ENCODE measurements at regions not wholly inside any gene's neighbourhood (a gene's known extent, or its start where the extent isn't known, plus 50 kb on each side); places are given as distances from the start of the nearest gene placed in this dataset.

DNA sequence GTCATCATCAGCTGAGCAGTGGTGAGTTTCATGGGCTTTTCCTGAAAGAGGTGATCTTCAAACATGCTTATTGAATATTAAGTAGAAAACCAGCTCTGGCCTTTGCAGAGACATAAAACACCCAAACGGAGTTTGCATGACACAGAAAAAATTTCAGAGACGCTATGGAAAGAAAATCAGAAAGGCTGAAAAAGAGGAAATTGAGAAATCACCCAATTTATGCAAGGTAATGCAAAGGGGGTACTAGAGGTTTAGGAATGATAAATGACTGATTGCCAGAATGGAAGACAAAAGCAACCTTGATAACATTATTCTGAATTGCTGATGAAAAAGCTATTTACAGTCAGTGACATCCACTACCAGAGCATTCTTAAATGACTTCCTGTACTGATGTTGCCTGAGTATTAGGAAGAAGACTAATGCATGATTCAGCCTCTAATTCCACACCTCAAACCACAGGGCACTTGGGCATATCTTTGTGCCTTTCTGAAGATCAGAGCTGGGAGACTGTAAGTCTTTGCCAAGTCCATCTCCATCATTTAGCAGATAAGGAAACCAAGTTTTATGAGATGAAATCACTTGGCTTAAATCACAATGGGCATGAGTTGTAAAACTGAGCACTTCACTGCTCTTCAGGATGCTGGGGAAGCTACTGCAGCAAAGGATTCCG lies 565.7 kb downstream of the PPARGC1A start:
- DNase-seq = no peak

DNA sequence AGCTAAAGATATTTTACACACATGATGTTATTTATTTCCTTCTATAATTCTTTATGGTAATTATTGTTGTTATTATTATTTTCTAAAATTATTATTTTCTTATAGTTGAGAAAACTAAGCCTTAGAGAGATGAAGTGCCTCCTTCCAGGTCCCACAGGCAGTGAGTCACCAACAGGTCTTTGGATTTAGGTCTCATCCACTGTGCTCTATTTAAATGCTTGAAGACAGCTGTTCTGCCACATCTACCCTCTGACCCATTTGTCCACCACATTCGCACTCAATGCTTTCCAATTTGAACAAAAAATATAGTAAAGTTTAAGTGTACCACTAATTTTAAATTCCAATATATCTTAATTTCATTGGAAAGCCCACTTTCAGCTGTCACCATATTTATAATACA lies 566.4 kb downstream of the PPARGC1A start:
- no peak for DNase-seq

DNA sequence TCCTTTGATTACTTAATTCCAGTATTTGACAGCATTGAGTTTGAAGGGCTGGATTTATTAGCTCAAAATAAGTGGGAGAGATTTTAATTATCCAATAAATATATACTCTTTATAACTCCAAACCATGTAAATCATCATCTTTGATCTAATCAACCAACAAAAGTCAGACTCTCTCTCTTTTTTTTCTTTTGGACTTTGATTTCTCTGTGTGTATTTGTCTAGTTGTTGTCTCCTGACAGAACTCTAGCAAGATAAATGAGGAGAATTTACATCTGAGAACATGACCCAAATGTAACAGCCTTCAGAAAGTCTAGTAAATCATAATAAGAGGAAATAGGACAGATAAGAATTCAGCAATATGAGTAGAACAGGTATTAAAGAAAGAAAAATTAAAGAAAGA lies 567.1 kb downstream of the PPARGC1A start:
- no peak for DNase-seq

DNA sequence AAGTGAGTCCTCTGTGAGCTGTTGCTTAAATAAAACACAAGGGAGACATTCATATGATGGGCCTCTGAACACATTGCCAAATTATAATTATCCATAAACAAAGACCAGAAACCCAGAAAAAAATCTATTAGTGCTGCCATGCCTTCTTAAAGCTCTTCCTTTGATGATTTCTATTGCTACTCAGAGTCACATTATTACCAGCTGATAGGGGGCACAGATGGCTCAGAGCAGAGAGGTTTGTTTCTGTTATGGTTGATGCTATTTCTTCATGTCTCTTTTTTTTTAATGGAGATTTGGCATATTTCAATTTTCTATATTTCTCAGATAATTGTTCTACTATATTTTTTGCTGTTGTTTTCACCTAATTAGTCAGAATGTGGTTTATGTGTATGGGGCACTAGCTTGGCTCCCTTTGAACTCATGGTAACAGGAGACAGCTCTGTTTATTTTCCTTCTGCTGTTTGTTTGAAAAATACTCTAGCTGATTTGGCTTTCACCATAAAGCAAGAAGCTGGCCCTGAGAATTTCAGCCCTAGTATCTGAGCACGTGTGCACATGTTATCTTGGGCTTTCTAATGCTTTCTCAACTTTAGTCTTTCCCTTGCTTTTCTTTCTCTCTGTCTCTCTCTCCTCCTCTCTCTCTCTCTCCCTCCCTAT lies 568.8 kb downstream of the PPARGC1A start:
- no peak for DNase-seq

DNA sequence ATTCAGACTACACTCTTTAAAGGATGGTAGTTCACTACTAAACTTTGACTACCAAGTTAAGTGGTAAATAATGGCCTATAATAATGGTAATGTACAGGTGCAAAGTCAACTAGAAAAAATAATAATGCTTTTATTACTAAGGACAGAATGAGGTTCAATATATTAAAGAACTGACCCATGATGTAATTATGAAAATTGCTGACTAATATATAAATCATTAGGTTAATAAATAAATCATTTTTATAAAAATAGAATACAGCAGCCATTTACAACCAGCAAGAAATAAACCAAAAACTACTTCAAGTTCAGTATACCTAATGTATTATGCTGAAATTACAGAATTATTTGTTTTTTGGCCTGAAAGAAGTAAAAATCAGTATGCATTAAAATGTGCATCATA lies 577.2 kb downstream of the PPARGC1A start:
- DNase-seq = no peak

DNA sequence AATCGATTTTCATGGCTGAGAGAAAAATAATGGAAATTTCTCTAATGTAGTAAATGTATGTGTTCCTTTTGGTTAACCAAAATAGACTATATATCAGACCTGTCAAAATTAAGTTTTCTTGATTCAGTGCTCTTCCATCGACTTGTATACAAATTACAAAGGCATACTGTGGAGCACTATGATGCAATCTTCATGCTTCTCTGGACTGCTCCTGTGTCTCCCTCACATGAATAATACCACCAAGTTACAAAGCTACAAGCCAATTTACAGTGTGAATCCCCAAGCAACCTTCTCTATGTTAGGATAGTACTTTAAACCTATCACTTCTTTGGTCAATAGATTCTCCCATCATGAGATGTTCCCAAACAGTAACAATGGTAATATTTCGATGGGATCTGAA lies 577.9 kb downstream of the PPARGC1A start:
- no peak for DNase-seq

DNA sequence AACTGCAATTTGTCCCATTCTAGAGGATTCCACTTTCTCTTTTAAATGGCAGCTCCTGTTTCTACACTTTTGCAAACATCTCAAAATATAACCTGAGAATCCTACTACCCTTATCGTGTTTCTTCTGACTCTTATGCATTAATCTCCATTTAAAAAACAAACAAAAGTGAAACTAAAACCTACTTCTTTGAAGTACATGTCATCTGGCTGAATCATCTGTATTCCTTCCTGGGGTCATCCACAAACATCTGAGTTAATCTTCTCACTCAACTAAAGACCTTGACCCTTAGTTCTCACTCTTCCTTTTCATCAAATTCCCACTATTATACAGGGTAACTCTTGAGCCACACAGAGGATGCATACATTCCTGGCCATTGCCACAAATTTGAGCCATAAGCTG lies 584.8 kb downstream of the PPARGC1A start:
- no peak for DNase-seq

DNA sequence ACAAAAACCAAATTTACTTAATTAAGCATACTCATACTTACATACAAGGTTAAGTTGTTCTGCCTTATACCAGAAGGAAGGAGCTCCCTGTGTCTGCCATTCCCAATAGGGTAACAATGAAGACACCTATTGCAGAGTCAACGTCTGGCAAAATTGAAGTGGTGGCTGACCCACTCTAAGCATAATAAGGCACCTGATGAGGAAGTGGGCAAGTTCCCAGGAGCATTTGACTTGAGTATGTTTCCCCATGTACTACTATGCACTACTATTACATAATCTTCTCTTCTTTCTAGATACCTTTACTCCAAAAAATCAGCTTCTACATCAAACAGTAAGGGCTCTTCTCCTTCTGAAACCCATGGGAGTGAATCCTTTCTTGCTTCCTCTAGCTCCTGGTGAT lies 591.5 kb downstream of the PPARGC1A start:
- no peak for DNase-seq

DNA sequence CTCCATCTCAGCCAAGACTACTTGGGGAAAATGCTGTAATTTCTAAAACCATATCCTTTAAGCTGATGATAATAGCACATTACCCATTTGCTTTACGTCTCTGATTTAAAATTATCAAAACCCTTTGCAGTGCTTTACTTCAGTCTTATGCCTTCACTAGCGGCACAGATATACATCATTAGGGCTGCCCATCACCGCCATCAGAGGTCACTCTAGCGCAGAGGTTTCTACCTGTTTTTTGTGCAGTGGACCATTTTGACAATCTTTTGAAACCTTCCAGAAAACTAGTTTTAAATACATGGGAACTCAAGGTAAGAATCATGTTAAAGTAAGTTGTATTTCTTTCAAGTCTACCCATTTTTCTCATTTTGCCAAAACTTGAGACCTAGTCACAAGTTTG lies 592.5 kb downstream of the PPARGC1A start:
- DNase-seq = no peak

DNA sequence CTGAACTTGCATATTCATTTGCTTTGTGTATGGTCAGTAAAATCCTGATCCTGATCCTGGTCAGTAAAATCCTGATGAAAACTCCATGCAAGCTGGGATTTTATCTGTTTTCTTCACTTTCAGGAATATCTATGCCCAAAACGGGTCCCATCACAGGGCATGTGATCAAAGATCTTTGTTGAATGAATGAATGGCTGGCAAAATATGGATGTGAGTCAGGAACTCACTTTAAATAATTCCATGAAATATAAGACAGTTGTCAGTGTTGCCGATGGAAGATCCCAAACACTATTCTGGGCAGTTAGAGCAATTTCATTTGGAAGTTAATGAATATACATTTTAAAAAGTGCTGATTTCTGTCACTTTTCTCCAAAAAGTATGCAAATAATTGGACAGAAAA lies 598.4 kb downstream of the GBA3 start:
- no peak for DNase-seq

DNA sequence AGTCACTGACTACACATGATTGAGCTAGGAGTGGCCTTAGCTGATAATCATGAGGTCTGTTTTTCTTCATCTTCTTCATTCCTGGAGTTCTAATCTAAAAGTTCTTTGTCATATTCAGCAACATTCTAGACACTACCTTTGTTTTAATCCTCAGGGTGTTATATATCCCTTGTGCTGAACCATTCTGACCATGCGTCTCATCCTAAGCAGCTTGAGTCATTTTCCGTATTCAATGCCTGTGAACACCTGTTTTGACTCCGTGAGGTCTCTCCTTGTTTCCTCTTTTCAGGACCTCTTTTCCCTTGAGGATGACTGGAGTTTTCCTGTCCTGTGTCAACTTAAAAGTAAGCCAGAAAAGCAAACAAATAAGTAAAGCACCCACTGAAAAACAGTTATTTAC lies 597.9 kb downstream of the GBA3 start:
- no peak for DNase-seq

DNA sequence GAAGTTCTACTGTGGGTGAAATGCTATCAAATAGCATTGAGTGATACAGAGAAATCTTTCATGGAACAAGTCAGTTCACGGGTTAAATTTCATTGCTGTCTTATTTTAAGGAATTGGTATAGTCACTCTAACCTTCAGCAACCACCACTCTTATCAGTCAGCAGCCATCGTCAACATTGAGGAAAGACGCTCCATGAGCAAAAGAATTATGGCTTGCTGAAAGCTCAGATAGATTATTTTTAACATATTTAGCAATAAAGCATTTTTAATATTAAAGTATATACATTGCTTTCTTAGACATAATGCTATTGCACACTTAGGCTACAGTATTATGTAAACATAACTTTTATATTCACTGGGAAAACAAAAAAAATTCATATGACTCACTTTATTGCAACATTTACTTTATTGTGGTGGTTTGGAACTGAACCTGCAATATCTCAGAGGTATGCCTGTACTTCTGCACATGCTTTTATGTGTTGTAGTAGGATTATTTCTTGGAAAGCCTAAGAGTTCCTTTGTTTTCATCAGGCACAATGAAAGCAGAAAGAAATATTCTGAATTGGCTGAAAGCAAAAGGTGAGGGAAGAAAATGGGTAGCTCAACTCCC lies 586.7 kb downstream of the GBA3 start:
- no peak for DNase-seq

DNA sequence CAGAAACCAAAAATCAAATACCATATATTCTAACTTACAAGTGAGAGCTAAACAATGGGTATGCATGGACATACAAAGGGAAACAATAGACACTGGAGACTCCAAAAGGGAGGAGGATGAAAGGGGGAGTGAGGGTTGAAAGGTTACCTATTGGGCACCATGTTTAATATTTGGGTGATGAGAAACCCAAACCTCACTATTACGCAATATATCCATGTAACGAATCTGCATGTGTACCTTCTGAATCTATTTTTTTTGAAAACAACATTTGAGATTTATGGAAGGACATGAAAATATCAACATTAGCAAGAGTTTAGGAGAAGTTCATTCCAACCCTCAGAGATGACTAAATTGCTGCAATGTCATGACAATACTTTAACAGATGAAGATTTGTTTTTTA lies 586.1 kb downstream of the GBA3 start:
- no peak for DNase-seq

DNA sequence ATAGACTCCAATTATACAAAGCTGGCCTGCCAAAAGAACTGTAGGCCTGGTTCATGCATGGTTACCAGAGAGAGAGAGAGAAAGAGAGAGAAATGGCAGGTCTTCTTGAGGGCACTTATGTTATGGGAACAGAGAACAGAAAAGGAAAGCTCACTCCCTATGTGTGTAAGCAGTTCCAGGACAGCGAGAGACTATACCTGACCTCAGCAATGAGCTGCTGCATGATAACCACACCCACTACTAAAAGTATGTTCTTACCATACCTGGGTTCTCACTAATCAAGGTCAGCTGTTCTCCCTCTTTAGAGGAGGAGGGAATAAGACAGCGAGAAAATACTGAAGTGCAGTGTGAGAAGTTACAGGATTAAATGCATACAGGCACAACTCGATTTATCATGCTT lies 583.3 kb downstream of the GBA3 start:
- no peak for DNase-seq

DNA sequence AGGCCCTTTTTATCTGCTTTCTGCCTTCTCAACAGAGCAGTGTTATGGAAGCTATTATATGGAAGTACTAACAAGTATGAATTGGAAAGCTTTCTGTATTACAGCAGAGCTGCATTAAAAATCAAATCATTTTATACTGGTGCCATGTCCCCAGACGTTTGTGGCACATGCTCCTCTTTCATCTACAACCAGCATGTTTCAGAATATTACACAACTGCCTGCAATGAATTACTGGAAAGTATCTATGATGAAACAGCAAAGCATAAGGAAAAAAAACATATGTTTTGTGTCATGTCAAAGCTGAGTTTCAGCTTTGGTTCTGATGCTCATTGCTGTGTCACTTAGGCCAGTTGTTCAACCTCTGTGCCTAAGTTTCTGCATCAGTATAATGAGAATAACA lies 576.8 kb downstream of the GBA3 start:
- no peak for DNase-seq

DNA sequence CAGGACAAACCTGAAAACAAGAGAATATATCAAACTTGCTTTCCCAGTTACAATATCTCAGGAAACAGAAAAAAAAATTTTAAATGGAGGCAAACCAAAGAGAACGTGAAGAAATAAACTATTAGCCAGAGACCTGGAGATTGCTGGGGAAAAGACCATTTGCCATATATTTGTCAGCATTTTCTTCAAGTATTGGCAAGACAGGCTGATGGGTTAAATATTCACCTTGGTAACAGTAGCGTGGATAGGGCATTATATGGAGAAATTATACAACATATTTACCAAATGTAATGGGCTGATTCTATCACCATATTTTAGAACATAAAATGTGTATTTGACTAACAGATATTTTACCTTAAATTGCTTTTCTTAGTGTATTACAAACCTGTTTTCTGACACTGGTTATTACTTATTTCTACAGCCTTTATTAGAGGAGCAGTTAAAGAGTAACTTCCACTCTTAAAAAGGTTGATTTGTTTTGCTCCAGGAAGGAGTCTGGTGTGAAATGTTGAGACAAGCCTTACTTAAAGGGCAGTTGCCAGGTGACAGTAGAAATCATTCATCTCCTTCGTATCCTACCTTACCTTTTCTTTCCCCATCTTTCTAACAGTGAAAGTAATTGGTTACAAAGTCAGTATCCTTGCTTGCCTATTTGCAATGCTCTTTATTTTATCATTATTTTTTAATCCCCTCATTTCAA lies 575.5 kb downstream of the GBA3 start:
- no peak for DNase-seq

DNA sequence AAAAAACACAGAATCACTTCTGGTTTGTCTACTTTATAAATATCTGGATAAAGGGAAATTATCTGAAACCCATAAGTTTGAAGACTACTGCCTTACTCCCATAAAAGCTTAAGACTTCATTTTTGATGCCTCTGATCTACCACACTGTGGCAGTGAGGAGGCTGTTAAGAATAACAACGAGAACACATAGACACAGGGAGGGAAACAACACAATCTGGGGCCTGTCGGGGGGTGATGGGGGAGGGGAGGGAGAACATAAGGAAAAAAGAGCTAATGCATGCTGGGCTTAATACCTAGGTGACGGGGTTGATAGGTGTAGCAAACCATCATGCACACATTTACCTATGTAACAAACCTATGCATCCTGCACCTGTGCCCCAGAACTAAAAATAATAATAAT lies 573.7 kb downstream of the GBA3 start:
- DNase-seq = no peak

DNA sequence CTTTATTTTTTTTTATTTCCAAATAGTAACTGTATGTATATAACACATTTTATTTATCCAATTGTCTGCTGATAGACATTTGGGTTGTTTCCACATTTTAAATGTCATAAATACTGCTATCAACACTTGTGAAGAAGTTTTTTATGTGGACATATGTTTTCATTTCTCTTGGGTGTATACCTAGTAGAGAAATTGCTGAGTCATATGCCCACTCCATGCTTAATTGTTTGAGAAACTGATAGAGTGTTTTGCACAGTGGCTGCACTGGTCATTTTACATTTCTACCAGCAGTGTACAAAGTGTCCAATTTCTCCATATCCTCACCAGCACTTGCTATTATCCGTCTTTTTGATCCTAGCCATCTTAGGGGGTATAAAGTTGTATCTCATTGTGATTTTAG lies 567.8 kb downstream of the GBA3 start:
- DNase-seq = no peak

DNA sequence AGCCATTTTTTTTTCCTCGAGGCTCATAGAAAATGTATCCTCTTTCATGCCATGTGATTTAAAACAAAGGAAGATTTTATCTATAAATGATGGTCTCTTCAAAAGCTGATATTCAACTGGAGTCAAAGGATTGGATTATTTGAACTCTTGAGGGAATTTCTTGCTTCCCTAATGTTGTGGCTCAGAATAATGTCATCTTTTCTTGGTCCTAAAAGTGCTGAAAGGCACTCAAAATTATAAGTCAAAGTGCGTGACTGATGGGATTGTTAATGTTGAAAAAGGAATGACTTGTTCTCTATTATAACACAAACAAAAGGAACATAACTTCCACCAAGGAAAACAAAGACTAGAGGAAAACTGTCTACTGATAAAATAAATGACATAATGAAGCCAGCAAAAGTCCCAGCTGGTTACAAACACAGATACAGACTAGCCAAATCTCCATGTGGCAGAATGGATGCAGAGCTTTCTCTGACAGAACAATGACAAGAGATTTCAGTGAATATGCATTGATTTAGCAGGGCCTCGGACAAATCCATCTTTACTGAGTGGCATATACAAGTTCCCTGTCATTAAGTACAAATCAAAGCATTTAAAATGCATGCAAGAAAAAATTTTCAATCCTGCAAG lies 552.6 kb downstream of the GBA3 start:
- DNase-seq = no peak

DNA sequence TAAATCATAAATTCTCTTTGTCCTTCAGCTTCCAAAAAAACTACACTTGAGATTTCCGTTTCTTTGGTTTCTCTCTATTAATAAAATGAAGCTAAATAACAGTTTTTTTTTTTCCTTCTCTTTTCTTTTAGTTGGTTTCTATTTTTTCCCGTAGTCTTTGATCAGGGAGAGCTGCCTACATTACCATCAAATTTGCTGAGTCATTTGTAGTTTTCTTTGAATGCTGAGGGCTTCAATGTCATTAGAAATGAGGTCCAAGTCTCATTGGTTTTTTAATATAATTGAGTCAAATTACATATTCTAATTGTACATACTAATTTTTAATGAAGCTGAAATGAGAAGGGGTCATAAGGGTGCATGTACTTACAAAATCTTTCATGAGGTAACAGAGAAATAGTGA lies 550.2 kb downstream of the GBA3 start:
- no peak for DNase-seq

DNA sequence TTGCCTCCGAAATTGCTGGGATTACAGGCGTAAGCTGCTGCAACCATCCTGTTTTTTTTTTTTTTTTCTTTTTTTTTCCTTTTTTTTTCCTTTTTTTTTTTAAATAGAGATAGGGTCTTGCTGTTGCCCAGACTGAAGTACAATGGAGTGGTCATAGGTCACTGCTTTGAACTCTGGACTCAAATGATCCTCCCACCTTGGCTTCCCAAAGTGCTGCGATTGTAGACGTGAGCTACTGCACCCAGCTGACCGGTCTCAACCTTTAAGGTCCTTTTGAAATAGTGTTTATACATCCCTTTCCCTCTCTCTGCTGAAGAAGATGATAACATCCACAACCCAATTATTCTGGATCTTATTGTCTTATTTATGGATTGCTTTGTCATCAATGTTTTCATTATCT lies 548.7 kb downstream of the GBA3 start:
- no peak for DNase-seq

DNA sequence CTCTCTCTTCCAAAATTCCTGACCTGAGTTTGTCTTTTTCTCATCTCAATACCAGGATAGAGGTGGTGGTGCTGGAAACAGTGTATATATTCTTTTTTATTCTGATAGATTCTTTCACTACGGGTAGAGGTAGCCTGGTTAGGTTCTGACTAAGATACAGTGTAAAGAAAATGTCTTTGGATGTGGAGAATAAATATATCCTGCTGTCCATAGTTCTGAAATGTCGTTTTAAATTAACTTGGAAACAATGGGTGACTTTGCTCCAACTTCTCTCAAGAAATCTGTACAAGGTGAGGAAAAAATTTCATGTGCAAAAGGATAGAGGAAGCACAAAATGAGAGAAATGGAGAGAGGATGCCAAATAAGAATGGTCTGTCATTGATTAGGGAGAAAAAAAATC lies 546.1 kb downstream of the GBA3 start:
- DNase-seq = no peak

DNA sequence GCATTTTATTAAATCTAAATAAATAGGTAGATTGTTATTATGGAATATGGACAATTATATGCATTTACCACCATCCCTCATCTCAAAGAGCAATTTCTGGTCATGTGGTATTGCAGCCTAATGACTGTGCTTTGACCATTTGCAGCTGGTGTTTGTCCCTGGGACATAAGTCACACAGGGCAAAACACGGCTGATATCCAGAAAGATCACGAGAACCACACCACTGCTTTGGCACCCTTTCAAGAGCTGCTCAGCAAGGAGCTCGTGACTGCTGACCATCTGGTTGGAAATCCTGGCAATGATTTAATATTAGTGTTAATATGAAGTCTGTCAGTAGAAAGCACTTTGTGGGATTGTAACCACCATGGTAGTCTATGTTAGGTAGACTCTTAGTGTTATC lies 545.0 kb downstream of the GBA3 start:
- no peak for DNase-seq

Data from CD4-positive, alpha-beta T cell treated with Interleukin-21 for 1 hour (primary cell).